GM21717 (cell line): ENCODE measurements at regions not wholly inside any gene's neighbourhood (a gene's known extent, or its start where the extent isn't known, plus 50 kb on each side); places are given as distances from the start of the nearest gene placed in this dataset.

Experiments
- ATAC-seq: cut with Tn5 transposase; IDR thresholded peaks from one replicate; pipeline ENCODE4 v1.9.1; 2021; ENCODE audit warnings: mild to moderate bottlenecking, moderate library complexity; ENCODE audit not compliant: unreplicated experiment

- no peak for ATAC-seq
Observed at GRCh38 chr13:44299152-44299943, 74.3 kb upstream of the SERP2 start.

GRCh38 chr13:44300895-44301638, 72.6 kb upstream of the SERP2 start:
- peak; percentile 72 for ATAC-seq

- ATAC-seq: no peak
Observed at GRCh38 chr13:44301639-44302015, 72.0 kb upstream of the SERP2 start.

GRCh38 chr13:44302233-44302632, 71.4 kb upstream of the SERP2 start:
- no peak for ATAC-seq

GRCh38 chr13:44302940-44303575, 70.6 kb upstream of the SERP2 start:
- ATAC-seq: no peak

GRCh38 chr13:44303681-44304432, 69.8 kb upstream of the SERP2 start:
- no peak for ATAC-seq

- ATAC-seq: no peak
Observed at GRCh38 chr13:44304433-44304725, 69.2 kb upstream of the SERP2 start.

- no peak for ATAC-seq
Observed at GRCh38 chr13:44305286-44305685, 68.3 kb upstream of the SERP2 start.

GRCh38 chr13:44305917-44306370, 67.7 kb upstream of the SERP2 start:
- ATAC-seq: no peak

- ATAC-seq: no peak
Observed at GRCh38 chr13:44306371-44307192, 67.0 kb upstream of the SERP2 start.

GRCh38 chr13:44307255-44307654, 66.4 kb upstream of the SERP2 start:
- ATAC-seq: no peak

- no peak for ATAC-seq
Observed at GRCh38 chr13:44307844-44308243, 65.8 kb upstream of the SERP2 start.

GRCh38 chr13:44308352-44308751, 65.3 kb upstream of the SERP2 start:
- no peak for ATAC-seq

- no peak for ATAC-seq
Observed at GRCh38 chr13:44309794-44310757, 63.5 kb upstream of the SERP2 start.

- no peak for ATAC-seq
Observed at GRCh38 chr13:44311011-44311780, 62.4 kb upstream of the SERP2 start.

- ATAC-seq: no peak
Observed at GRCh38 chr13:44312131-44312530, 61.5 kb upstream of the SERP2 start.

GRCh38 chr13:44312834-44313551, 60.6 kb upstream of the SERP2 start:
- no peak for ATAC-seq

- ATAC-seq: no peak
Observed at GRCh38 chr13:44313674-44314073, 60.0 kb upstream of the SERP2 start.
